Activated CD4-positive, alpha-beta T cell treated with anti-CD3 and anti-CD28 coated beads, Interleukin-2, Interleukin-4, amounts not matched to agents 100 ng/mL and 50 ng/mL, durations not matched to agents 16 hours and 8 hours (primary cell): ENCODE measurements at regions not wholly inside any gene's neighbourhood (a gene's known extent, or its start where the extent isn't known, plus 50 kb on each side); places are given as distances from the start of the nearest gene placed in this dataset.

Experiments used
- DNase-seq: peaks from one replicate; pipeline ENCODE4 v3.0.0-alpha.2; 2020; ENCODE audit warnings: low spot score

DNA sequence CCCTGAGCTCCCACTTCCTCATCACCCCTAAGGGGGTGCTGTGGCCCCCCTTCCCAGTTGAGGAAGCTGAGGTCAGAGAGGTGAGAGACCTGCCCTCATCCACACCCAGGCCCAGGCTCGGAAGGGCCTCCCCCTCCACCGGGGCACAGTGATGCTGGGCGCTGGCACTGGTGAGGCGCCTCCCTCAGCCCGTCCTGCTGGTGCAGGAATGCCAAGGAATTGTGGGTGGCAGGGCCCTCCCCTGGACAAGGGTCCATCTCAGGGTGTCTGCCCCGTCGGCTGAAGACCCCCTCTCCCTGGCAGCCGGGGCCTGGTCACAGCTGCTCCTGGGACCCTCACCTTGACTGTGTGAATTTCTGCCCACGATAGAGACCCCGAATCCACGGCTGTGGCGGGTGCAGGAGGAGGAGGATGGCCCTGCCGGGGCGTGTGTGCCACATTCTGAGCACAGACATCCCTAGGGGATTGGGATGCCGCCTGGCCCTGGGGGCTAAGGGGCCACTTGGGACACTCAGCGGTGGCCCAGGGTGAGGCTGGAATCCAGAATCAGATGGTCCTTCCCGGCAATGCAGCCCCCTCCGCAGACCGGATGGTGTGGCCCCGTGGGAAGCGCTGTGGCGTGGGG is 70.2 kb upstream of the GATA5 start:
- no peak for DNase-seq

DNA sequence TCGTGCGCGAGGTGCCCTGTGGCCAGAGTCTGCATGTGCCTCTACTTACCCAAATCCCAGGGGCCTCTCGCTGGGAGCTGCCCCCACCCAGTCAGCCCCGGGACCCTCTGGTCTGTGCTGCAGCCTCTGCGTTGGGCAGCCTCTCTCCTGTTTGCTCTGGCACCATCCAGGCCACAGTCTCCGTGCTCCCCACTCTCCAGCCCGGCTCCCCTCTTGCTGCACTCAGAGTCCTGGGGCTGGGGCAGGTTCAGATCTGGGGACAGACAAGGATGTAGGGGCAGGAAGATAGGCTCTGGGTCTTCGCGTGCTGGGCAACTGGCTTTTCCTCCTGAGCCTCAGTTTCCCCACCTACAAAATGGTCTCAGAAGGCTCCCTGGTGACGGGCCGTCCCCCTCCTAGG is 70.8 kb upstream of the GATA5 start:
- no peak for DNase-seq

DNA sequence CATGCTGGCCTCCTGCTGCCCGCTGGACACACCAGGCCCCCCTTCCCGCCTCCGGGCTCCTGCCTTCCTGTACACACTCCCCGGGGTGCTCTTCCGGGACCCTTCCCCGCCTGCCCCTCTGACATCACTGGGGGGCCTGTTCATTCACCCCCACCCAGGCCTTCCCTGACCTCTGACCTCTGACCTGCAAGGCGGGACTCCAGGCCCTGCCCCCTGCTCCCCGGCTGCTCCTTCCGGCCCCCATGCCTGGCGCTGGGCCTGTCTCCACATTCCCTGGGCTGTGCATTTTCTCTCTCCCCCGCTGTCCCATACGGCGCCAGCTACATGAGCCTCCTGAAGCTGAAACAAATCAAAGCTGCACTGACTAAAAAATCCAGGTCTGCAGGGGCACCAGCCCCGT is 71.6 kb upstream of the GATA5 start:
- DNase-seq: no peak

DNA sequence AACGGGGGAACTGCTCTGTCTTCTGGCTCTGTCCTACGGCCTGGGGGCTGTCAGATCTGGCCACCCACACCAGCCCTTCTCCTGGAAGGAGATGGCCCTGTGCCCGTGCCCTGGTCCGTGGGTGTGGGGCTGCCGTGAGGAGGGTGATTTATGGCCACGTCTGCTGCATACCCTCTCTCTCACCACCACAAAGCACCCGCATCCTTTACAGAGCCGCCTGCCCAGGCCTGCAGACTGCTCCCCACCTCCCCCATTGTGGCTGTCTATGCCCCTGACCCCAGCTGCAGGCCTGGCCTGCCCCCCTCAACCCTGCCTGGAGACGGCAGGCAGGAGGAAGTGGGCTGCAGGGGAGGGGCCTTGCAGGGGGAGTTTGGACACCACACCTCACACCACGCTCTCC is 72.7 kb upstream of the GATA5 start:
- DNase-seq: no peak

DNA sequence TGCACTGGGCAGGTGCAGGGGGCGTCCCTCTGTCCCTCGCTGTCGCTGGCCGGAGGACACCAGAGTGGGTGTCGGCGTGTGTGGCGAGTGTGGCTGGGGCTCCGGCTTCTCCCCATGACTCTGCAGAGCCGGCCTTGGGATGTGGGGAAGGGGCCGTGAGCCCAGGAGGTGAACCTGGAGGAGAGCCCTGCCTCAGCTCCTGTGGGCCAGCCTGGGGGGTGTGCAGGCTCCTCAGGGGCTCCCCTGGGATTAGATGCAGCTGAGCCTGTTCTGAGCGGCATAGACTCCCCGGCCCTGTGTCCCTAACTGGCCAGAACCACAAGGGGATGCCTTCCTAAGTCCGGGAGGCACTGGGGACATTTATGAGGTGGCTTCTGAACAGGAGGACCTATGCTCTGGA is 73.2 kb upstream of the GATA5 start:
- DNase-seq: no peak

DNA sequence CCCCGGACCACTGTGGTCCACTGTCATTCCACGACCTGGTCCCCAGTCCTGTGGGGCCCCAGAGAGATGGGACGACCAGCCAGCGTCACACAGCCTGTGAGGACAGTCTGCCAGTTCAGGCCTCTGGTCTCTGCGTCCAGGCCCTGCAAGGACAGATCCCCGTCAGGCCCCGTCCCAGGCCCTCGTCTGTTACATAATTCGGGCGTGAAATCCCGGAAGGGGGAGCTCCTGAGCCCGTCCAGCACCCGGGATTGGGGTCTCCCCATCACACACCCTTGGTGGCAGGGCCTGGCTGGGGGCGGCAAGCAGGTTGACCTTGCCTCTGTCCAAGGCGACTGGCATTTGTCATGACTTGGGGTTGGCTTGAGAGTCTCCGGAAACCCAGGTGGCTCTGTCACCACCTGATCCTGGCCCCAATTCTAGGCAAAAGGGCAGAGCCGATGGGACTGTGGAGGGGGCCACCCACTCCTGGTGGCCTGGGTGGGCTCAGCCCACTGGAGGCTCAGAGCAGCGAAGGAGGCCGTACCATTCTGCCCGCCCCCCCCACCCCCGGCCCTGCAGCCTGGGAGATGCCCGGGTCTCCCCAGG is 73.8 kb upstream of the GATA5 start:
- no peak for DNase-seq

DNA sequence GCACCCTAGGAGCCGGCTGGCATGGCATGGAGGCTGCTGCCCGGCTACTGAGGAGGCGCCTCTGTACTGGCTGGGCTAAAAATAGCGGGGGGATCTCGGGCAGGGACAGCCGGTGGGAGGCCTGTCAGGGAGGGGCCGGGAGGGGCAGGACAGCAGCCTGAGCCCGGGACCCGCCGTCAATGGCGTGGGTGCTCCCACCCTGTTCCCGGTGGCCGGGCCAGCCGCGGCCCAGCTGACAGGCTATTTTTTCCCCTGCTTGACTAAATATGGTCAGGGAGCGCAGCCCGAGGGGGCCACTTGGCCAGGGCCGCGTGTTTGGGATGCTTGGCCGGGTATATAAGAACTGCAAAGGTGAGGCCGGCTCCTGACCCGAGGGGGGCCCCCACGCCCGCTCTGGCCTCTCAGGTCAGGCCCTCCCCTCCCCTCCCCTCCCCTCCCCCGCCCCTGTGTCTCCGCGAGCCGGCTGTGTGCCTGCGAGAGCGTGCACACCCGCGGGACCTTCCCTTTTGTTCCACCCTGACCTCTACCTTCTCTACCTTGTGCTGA is 74.4 kb upstream of the GATA5 start:
- DNase-seq: no peak

DNA sequence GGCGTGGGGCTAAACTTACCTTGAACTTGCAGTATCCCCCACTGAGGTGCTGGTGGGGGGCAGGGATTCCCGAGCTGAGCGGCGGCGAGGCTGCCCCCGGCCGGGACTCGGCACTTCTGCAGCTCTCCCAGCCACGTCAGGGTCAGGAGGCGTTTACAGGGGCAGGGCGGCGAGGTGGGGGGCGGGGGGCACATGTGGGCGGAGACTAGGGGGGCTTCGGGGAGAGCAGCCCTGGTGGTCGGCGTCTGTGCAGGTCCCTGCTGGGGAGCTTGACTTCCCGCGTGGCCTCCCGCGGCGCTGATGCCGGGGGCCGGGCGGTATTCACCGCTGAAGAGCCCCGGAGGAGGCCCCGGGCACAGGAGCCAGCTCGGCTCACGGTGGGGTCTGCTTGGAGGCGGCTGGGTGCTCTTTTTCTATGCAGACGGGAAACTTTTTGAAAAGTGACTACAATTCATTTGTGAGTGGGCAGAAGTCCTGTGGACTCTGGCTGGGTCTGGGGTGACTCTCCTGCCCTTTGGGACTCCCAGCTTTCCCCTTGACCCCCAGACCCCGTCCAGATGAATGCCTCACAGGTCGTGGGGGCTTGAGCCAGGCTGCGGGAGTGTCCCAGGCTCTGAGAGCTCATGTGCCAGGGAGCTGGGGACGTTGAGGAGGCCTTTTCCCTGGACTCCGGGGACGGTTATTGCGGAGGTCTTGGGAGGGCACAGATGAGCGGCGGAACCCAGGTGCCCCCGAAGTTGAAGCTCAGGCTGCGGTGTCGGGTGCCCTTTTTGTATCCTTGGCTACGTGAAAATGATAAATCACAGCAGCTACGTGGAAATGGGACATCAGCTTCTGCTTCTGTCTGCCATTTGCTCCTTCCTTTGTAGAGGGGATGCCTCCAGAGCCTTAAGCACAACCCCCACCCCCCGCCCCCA is 75.9 kb upstream of the GATA5 start:
- no peak for DNase-seq

DNA sequence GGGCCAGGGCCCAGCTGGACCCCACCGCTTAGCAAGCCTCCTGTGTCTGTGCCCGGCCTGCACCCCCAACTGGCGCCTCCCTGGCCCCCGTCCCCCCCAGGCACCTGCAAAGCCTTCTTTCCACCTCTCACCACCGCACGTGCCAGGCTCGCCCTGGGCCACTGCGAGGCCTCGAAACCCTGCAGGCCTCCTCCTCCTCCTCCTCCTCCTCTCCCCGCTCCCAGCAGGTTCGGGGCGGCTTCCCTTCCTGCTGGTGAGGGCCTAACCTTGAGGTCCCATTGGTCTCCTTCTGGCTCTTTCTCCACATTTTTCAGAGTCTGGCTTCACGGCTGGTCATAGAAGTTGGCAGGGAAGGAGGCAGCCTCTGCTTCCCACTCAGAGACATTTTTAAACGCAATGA is 76.8 kb upstream of the GATA5 start:
- no peak for DNase-seq

DNA sequence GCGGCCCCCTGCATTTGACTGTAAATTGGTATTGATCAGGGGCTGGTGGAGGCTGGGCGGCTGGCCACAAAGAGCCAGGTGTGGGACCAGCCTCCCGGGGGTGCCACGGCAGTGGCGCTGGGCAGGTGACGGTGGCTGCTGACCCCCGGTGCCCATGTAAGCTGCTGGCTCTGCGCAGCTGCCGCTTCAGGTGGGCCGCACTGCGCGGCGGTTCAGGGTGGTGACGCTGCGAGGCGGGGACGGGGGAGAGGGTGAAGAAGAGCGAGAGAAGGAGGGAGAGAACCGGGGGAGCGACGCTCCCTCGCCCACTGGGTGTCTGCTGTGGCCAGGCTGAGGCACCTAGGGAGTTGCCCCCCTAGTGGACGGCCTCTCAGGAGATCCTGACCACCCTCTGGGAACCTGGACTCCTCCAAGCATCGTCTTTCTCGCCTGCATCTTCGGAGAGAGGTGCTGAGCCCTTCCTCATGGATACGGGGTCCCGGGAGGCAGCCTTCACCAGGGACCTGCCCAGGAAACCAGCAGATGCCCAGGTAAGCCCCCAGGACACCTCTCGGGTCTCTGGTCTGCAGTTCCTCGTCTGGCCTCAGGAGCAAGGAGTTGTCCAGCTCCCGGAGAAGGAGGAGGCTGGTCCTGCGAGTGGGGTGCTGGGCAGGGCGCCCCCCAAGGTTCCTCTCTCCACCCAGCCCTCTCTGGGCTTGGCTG is 77.5 kb upstream of the GATA5 start:
- no peak for DNase-seq

DNA sequence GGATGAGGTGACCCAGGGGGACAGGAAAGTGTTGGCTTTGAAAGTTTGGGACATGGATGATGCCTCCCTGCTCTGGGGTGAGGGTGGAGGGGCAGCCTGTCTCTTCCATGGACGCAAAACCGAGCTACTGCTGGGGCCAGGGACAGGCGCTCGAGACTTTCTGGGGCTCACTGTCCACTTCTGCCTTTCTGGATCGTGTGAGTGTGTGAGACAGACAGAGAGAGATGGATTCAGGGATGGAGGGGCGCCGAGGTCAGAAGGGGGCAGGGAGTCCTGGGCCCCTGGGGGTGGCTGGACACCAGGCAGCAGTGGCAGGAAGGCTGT is 78.0 kb upstream of the GATA5 start:
- DNase-seq: no peak

DNA sequence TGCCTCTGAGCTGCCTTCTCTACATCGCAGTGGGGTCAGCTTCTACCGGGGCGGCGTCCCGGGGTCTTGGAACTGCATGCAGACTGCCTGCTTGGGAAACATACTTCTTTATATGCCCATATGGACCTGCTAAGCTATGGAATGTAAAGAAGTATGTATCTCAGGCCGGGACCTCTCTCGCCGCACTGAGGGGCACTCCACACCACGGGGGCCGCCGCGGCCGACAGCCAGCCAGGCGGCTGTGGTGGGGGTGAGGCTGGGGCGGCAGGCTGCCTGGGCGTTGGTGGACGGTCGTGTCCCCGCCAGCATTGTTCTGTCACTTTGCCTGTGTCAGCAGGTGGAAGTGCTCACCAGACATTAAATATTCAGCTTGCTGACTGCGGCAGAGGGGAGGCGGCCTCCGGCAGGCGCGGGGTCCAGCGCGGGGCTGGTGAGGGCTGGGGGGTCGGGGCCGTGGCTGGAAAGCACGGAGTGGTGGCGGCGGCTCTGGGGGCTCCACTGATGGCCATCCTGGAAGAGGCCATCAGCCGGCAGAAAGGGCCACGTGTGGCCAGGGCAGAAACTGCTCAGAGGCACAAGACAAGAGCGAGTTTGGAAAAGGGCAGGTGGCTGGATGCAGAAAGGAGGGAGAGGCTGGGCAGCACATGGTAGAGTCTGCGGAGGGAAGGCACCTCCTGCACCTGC is 78.6 kb upstream of the GATA5 start:
- no peak for DNase-seq

DNA sequence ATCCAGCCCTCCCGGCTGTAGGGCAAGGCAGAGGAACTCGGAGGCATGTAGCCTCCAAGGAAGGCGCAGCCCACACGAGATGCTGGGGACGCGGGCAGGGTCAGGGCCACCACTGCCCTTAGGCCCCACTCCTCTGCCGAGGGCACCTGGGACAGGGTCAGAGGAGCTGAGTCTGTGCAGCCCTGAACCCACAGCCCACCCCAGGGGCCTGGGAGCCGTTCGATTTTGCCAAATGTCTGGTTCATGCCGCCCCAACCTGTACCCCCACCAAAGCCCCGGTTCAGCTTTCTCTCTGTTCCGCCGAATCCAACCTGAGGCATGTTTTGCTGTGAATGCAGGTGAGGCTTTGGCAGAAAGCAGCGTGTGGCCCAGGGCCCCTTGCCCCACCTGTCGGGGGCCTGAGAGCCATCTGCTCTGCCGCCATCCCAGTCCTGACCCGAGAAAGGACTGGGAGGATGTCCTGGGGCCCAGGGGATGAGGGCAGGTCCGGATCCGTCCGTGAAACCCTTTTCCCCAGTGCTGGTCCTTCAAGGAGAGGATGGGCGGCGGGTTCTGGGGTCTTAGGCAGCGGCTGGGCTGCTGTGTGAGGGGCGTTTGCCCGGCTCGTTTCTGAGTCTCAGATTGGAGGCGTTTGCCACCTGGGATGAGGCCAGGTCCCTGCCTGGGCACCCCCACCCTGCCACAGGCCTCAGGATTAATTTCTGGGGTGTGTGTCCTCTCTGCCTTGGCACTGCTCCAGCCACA is 79.3 kb upstream of the GATA5 start:
- no peak for DNase-seq

DNA sequence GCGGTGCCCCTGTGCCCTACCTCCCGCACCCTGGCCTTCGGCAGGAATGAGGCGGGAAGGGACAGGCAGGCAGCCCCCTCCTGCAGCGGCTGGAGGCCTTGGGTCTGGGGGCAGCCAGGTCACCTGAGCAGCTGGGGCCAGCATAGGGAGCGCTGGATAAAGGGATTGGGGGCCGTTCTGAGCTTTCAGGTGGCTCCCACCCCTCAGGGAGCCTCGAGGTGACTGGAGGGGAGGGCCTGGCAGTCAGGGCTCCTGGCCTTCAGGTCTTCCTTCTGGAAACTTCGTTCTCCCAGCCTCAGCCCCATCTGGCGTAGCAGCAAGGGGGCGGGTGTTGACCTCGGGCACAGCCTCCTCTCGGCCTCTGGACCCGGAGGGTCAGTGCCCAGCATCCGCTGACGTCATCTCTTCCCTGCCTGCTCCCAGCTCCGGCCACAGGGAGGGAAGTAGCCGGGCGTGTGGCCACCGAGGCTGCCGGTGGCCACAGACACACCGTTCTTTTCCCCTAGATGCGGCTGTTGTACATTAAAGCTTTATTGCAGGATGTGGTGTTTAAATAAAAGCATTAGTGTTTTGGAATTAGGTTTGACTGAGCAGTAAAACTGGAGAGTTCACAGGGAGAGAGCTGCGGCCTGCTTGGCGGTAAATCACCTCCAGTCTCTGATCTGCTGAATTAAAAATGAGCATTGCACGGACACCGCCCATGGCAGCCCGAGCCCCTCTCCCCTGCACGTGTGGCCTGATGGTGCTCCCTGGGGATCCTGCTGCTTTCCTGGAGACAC is 80.0 kb upstream of the GATA5 start:
- DNase-seq: no peak

DNA sequence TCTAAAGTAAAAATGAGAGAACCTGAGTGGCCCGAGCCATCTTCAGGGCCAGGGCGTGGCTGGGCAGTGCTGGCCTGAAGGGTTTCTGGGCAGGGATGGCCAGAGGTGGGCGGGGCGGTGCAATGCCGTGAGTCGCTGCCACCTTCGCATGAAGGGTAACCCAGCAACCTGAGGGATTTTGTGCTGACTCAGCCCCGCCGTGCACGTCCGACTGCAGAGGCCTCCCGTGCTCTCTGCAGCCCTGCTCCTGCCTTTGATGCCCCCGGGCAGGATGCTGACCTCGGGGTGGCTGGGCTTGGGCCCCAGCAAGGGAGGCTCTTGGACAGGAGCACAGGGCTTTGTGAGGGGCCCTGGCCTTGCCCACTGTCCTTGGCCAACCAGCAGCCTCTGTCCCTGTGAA is 81.7 kb upstream of the GATA5 start:
- no peak for DNase-seq

DNA sequence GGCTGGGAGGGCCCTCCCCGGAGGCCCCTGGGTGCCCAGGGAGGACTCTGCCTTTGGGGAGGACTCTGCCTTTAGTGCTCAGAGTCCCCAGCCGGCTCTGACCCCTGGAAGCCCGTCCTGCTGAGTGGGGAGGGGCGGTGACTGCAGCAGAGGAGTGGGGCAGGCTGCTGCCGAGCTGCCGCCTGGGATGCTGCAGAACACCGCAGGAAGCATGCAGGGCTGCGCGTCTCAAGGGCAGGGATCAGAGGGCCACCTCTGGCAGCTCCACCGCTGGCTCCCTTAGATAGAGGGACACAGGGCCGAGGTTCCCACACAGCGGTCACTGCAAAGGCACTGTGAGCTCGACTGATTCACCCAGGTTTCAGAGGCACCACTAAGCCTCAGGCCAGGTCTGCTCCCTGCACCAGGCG is 82.2 kb upstream of the GATA5 start:
- DNase-seq: no peak

DNA sequence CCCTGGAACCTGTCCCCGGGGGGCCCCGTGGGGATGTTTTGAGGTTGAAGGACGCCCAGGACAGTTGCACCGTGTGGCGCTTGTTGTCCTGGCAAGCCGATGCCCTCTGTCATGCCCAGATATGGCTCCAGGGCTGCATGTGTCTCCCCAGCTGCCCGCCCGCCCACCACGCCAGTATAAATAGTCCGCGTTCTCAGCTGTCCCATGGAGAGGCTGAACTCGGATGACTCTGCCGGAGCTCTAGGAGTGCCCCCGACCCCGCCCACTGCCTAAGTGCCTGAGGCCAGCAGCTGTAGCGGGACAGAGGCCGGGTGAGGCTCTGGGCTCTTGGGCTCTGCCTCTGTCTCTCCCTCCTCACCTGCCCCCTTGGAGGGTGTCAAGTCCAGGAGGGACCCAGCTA is 83.0 kb upstream of the GATA5 start:
- no peak for DNase-seq

DNA sequence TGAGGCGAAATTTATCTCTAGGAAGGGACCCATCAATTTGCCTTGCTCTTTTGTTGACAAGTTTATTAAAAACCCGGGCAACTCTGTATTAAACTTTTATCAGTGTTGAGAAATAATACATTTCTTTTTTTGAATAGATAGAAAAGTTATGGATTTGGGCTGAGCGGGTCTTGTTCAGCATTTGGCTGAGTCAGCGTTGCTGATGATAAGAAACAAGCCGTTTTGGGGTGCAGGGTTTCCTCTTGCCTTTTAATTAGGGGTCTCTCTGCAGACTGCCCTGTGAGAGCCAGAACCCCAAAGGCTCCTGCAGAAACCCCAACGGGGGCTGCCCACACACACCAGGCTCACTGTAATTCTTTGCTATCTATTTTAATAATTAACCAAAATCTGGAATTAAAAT is 82.1 kb upstream of the SLCO4A1 start:
- DNase-seq: no peak

DNA sequence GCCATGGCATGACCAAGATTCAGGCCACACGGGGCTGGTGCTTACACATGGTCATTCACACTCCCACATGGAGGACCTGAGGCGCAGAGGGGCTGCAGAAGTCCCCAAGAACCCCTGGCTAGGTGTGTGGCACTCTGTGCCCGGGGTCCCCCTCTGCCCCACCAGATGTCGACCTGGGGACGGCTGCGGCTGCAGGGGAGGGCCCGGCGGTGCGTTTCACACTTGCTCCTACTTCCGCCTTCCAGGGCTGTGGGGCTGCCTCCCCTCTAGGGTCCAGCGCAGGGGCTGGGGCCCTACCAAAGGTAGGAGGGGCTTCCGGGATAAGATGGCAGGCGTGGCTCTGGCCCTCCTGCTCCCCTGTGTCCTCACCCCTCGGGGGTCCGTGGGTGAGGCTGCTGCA is 81.1 kb upstream of the SLCO4A1 start:
- DNase-seq: no peak

DNA sequence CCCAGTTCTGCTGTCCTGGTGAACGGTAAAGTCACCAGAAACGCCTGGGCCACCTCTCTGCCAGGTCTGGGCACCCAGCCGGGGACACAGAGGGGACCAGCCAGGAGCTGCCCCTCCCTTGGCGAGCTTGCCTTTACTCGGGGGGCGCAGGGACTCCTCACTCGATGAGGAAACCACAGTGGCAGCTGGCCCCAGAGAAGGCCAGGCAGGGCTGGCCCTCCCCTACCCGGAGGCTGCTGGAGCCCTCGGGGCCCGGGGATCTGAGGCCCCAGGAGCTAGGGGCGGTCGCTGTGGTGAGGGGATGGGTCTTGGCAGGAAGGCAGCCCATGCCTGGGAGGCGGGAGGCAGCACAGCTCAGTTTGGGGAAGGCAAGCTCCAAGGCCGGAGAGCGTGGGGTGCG is 80.4 kb upstream of the SLCO4A1 start:
- no peak for DNase-seq

DNA sequence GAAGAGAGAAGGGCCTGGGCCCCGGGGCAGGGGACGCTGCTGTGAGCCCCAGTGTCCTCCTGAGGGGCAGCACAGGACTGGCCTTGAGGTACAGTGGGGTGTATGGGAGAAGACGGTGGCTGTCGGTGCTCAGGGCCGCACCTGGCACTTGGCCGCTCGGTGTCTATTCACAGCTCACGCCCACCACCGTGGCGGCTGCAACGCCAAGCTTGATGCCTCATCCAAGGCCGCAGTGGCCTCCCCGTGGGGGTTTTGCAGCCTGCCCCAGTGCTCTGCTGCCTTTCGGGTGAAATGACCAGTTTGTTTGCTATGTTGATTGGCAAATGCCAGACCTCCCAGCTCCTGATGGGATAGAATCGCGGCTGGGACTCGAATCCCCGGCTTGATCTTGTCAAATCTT is 79.5 kb upstream of the SLCO4A1 start:
- DNase-seq: no peak
